CD4-positive, alpha-beta memory T cell (primary cell): ENCODE measurements at regions not wholly inside any gene's neighbourhood (a gene's known extent, or its start where the extent isn't known, plus 50 kb on each side); places are given as distances from the start of the nearest gene placed in this dataset.

ENCODE experiments used
- CTCF ChIA-PET: fragments of 350-600 bp; sonication (Branson Sonifier 250); formaldehyde crosslinking; loops from one replicate; lab custom pipeline; 2021; ENCODE audit warnings: inconsistent platforms; ENCODE audit not compliant: partially characterized antibody; lab: Charles Lee
- POLR2A ChIA-PET: fragments of 350-600 bp; sonication (Branson Sonifier 250); formaldehyde crosslinking; loops from one replicate; lab custom pipeline; 2021; ENCODE audit not compliant: partially characterized antibody; lab: Charles Lee
- DNase-seq, 5 donors: peaks; one replicate each; pipeline versions ENCODE4 v3.0.0 to v3.0.0-alpha.2; 2020 to 2022; ENCODE audit warnings: mixed read lengths in 1 of 5
- H3K27ac ChIP-seq: one replicate; pipeline ENCODE4 v1.7.0; 2013; ENCODE audit warnings: low read depth, low read length
- H3K27me3 ChIP-seq: 2 replicates; pipeline ENCODE4 v1.7.0; 2013; ENCODE audit warnings: mild to moderate bottlenecking, low read length, moderate library complexity; ENCODE audit not compliant: insufficient read depth
- H3K36me3 ChIP-seq: 2 replicates; pipeline ENCODE4 v1.7.0; 2013; ENCODE audit warnings: mild to moderate bottlenecking, low read length, moderate library complexity; ENCODE audit not compliant: insufficient read depth
- H3K4me1 ChIP-seq: 2 replicates; pipeline ENCODE4 v1.7.0; 2013; ENCODE audit warnings: mild to moderate bottlenecking, low read length, moderate library complexity; ENCODE audit not compliant: insufficient read depth
- H3K4me3 ChIP-seq, 2 donors: one replicate each; pipeline ENCODE4 v1.7.0; 2013; ENCODE audit warnings: low read length in 2 of 2, mild to moderate bottlenecking in 1 of 2
- H3K9me3 ChIP-seq, 2 donors: one replicate each; pipeline ENCODE4 v1.7.0; 2013; ENCODE audit warnings: low read length in 2 of 2, control low read depth in 1 of 2; ENCODE audit not compliant: control insufficient read depth in 1 of 2
- H3K27ac Mint-ChIP-seq, 7 donors: one replicate each; pipeline ENCODE4 v1.8.0; 2020 to 2021; ENCODE audit warnings: mixed read lengths in 7 of 7, mild to moderate bottlenecking in 6 of 7, inconsistent platforms in 3 of 7, moderate library complexity in 3 of 7
- H3K27me3 Mint-ChIP-seq, 2 donors: one replicate each; pipeline ENCODE4 v1.8.0; 2020 to 2021; ENCODE audit warnings: mixed read lengths in 2 of 2
- H3K36me3 Mint-ChIP-seq, 2 donors: one replicate each; pipeline ENCODE4 v1.8.0; 2020 to 2021; ENCODE audit warnings: mixed read lengths in 2 of 2, inconsistent platforms in 1 of 2, mild to moderate bottlenecking in 1 of 2
- H3K4me1 Mint-ChIP-seq, 4 donors: one replicate each; pipeline ENCODE4 v1.8.0; 2020 to 2021; ENCODE audit warnings: mixed read lengths in 4 of 4, mild to moderate bottlenecking in 1 of 4
- H3K4me3 Mint-ChIP-seq, 8 donors: one replicate each; pipeline ENCODE4 v1.8.0; 2020 to 2021; ENCODE audit warnings: mixed read lengths in 8 of 8, mild to moderate bottlenecking in 7 of 8, moderate library complexity in 6 of 8, inconsistent platforms in 3 of 8
- H3K9me3 Mint-ChIP-seq, 8 donors: one replicate each; pipeline ENCODE4 v1.8.0; 2020 to 2021; ENCODE audit warnings: mixed read lengths in 8 of 8, mild to moderate bottlenecking in 5 of 8, inconsistent platforms in 3 of 8, moderate library complexity in 1 of 8
- intact Hi-C: fragments of 100-400 bp; cut with micrococcal nuclease; formaldehyde crosslinking; loops from one replicate; pipeline ENCODE4 v1.15.1; 2023

DNA sequence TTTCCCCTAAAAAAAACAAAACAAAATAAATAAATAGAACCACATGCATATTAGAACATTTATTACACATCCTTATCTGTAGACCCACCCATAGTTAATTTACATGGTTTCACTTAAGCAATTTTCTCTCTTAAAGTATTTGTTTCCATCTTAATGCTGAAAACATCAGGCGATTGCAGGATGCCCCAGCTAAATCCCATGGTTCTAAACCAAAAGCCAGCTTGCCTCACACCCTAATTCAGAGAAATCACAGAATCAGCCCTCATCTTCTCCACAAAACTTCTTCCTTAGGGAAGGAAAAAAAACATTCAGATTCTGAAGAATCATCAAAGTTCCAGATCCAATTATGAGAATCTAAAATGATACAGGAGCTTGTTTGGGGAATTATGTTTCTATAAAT, 67.6 kb upstream of the MTHFD1L start:
- Mint-ChIP-seq H3K27ac (no peak overlapping the region), H3K4me3 (no peak overlapping the region), H3K9me3 (no peaks in the 10 kb centered on the region), H3K27me3 (no peaks in the 10 kb centered on the region), H3K36me3 (no peaks in the 10 kb centered on the region), H3K4me1 (no peaks in the 10 kb centered on the region)
- ChIA-PET CTCF (interaction anchor here (0.6 kb wide), 1 partner anchor 379 kb away, joined by 3 read pairs; no protein-coding TSS in a partner anchor), POLR2A (no interaction called here)
- intact Hi-C loops, result no loop called here
- no peak overlapping the region for H3K4me3 ChIP-seq
- no peaks in the 10 kb centered on the region for H3K27me3 ChIP-seq
- H3K9me3 ChIP-seq, result no peaks in the 10 kb centered on the region
- no peaks in the 10 kb centered on the region for H3K36me3 ChIP-seq
- H3K27ac ChIP-seq, result no peak overlapping the region
- no peak for DNase-seq
- no peaks in the 10 kb centered on the region for H3K4me1 ChIP-seq

DNA sequence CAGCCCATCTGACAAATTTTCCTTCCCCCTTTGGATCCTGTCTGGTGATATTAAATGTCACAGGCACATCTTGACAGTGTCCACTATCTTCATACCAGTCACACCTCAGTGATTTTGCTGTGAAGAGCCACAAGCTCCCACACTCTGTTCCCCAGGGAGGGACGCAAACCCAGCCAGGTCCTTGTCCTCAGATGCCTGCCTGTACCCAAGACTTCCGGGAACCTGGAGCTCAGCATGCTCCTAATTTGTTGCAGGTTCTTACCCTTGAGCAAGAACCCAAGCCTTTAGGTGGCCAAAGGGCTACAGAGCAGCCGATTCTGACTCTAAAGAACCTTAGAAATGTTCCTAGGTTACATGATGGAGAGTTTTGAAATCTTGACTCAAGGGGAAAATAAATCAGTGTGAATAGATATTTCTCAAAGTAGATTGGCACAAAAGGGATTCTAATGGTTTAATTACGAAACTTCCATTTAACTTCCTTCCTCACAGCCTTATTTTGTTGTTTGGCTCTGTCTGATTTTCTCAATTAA, 66.2 kb upstream of the MTHFD1L start:
- H3K4me1 Mint-ChIP-seq, result no peaks in the 10 kb centered on the region
- H3K9me3 ChIP-seq, result no peaks in the 10 kb centered on the region
- DNase-seq, result no peak
- POLR2A ChIA-PET, result no interaction called here
- H3K27ac Mint-ChIP-seq, result no peak overlapping the region
- no peaks in the 10 kb centered on the region for H3K36me3 Mint-ChIP-seq
- H3K4me3 ChIP-seq, result no peak overlapping the region
- H3K27me3 ChIP-seq, result no peaks in the 10 kb centered on the region
- H3K36me3 ChIP-seq, result no peaks in the 10 kb centered on the region
- CTCF ChIA-PET, result no interaction called here
- no peak overlapping the region for H3K4me3 Mint-ChIP-seq
- intact Hi-C loops, result no loop called here
- no peaks in the 10 kb centered on the region for H3K27me3 Mint-ChIP-seq
- no peaks in the 10 kb centered on the region for H3K4me1 ChIP-seq
- no peaks in the 10 kb centered on the region for H3K9me3 Mint-ChIP-seq
- H3K27ac ChIP-seq, result no peak overlapping the region

GRCh38 chr6:150800674-150801314, 64.7 kb upstream of the MTHFD1L start:
- no peak overlapping the region for H3K4me3 ChIP-seq
- no peak for DNase-seq
- no peaks in the 10 kb centered on the region for H3K27me3 Mint-ChIP-seq
- H3K36me3 ChIP-seq, result no peaks in the 10 kb centered on the region
- H3K27me3 ChIP-seq, result no peaks in the 10 kb centered on the region
- H3K36me3 Mint-ChIP-seq, result no peaks in the 10 kb centered on the region
- ChIA-PET CTCF (interaction anchor here (0.7 to 0.9 kb wide), 2 partner anchors 13 to 394 kb away, joined by 3 read pairs; no protein-coding TSS in a partner anchor), POLR2A (no interaction called here)
- intact Hi-C loops, result no loop called here
- H3K27ac ChIP-seq, result no peak overlapping the region
- H3K9me3 Mint-ChIP-seq, result no peaks in the 10 kb centered on the region
- no peak overlapping the region for H3K27ac Mint-ChIP-seq
- H3K9me3 ChIP-seq, result no peaks in the 10 kb centered on the region
- H3K4me1 Mint-ChIP-seq, result no peaks in the 10 kb centered on the region
- H3K4me3 Mint-ChIP-seq, result no peak overlapping the region
- no peaks in the 10 kb centered on the region for H3K4me1 ChIP-seq

- Histone ChIP-seq H3K9me3 (no peaks in the 10 kb centered on the region), H3K4me1 (no peaks in the 10 kb centered on the region), H3K27me3 (no peaks in the 10 kb centered on the region), H3K27ac (no peak overlapping the region), H3K4me3 (no peak overlapping the region), H3K36me3 (no peaks in the 10 kb centered on the region)
- intact Hi-C loops, result no loop called here
- H3K27me3 Mint-ChIP-seq, result peaks cover 2 to 5% of the 10 kb centered on the region in 2 donors
- H3K27ac Mint-ChIP-seq, result no peak overlapping the region
- H3K4me1 Mint-ChIP-seq, result no peaks in the 10 kb centered on the region
- CTCF ChIA-PET, result interaction anchor here (0.9 to 1.4 kb wide), 2 partner anchors 11 to 387 kb away, joined by 3 to 5 read pairs; no protein-coding TSS in a partner anchor
- H3K36me3 Mint-ChIP-seq, result no peaks in the 10 kb centered on the region
- POLR2A ChIA-PET, result no interaction called here
- no peak overlapping the region for H3K4me3 Mint-ChIP-seq
- H3K9me3 Mint-ChIP-seq, result peaks cover 0 to 2% (median 0%) of the 10 kb centered on the region in 8 donors
- DNase-seq, result no peak
Measured at GRCh38 chr6:150806790-150807189, 58.7 kb upstream of the MTHFD1L start.

- no peak overlapping the region for H3K4me3 Mint-ChIP-seq
- POLR2A ChIA-PET, result interaction anchor here (0.9 kb wide), 1 partner anchor 395 kb away, joined by 3 read pairs; no protein-coding TSS in a partner anchor
- DNase-seq, result peak in 1 of 5 donors; percentile 44
- Histone ChIP-seq H3K27me3 (no peaks in the 10 kb centered on the region), H3K9me3 (no peaks in the 10 kb centered on the region), H3K4me1 (no peaks in the 10 kb centered on the region), H3K27ac (no peak overlapping the region), H3K36me3 (no peaks in the 10 kb centered on the region), H3K4me3 (no peak overlapping the region)
- H3K36me3 Mint-ChIP-seq, result no peaks in the 10 kb centered on the region
- CTCF ChIA-PET, result interaction anchor here (0.7 to 6.8 kb wide), 5 partner anchors 394 to 732 kb away, joined by 3 to 188 read pairs (median 6); no protein-coding TSS in a partner anchor
- intact Hi-C loops, result no loop called here
- peak overlapping the region in 4 of 7 donors; percentile 6 to 58 (median 28) for H3K27ac Mint-ChIP-seq
- peaks cover 0 to 15% (median 5%) of the 10 kb centered on the region in 4 donors for H3K4me1 Mint-ChIP-seq
- peaks cover 0 to 3% (median 0%) of the 10 kb centered on the region in 8 donors for H3K9me3 Mint-ChIP-seq
- peaks cover 3 to 7% of the 10 kb centered on the region in 2 donors for H3K27me3 Mint-ChIP-seq
Measured at GRCh38 chr6:150813319-150813992, 52.0 kb upstream of the MTHFD1L start.

DNA sequence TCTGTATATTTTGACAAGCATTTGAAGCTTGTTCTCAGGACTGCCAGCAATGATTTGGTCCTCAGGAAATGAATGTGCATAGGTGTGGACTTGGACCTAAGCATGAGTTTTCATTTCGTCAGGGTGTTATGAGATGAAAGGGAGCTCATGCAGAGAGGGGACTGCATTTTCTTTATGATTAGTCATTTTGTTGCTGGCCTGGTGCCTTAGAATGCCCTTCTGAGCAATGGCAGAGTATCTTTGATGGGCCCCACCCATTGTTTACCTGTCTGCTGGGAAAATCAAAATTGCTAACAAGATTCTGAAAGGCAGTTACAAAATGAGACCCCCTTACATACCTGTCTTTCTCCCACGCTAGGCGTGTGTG, 51.5 kb upstream of the MTHFD1L start:
- no peak overlapping the region for H3K4me3 Mint-ChIP-seq
- POLR2A ChIA-PET, result interaction anchor here (0.9 kb wide), 1 partner anchor 396 kb away, joined by 3 read pairs; no protein-coding TSS in a partner anchor
- H3K36me3 ChIP-seq, result no peaks in the 10 kb centered on the region
- no peak overlapping the region for H3K27ac ChIP-seq
- H3K4me3 ChIP-seq, result no peak overlapping the region
- H3K36me3 Mint-ChIP-seq, result no peaks in the 10 kb centered on the region
- H3K4me1 ChIP-seq, result no peaks in the 10 kb centered on the region
- H3K4me1 Mint-ChIP-seq, result peaks cover 0 to 15% (median 5%) of the 10 kb centered on the region in 4 donors
- H3K27ac Mint-ChIP-seq, result peak overlapping the region in 2 of 7 donors; percentile 24 to 31
- CTCF ChIA-PET, result interaction anchor here (1.5 to 6.8 kb wide), 5 partner anchors 394 to 733 kb away, joined by 3 to 188 read pairs (median 6); no protein-coding TSS in a partner anchor
- H3K27me3 Mint-ChIP-seq, result peaks cover 3 to 7% of the 10 kb centered on the region in 2 donors
- no peak for DNase-seq
- H3K9me3 ChIP-seq, result no peaks in the 10 kb centered on the region
- no peaks in the 10 kb centered on the region for H3K27me3 ChIP-seq
- intact Hi-C loops, result no loop called here
- H3K9me3 Mint-ChIP-seq, result peaks cover 0 to 3% (median 0%) of the 10 kb centered on the region in 8 donors
